ENCODE measurements at regions not wholly inside any gene's neighbourhood (a gene's known extent, or its start where the extent isn't known, plus 50 kb on each side); places are given as distances from the start of the nearest gene placed in this dataset.

DNA sequence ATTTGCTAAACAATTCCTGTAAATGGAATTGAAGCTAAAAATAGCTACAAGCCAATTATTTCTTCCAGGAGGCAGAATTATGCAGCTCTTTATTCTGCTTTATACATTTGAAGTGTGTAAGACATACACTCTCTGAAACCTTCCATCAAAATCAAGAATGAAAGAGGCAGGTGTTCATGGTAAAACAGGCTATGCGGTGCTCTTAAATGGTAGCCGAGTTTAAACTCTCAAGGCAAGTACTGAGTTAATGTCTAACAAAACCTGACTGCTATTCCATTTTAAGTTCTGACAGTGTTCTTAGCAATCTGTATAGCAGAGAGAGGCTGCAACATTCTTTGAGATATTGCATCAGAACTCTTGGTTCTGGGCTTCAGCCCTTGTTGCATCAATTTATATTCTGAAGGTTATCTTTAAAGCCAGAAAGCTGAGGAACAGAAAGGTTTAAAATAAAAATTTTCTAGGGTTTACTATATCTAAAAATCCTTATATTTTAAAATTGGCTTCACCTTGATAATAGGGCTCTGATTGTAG lies 248.3 kb upstream of the CCNG1 start:
- Mint-ChIP-seq H3K36me3 (no peaks in the 10 kb centered on the region), H3K27me3 (no peaks in the 10 kb centered on the region)

DNA sequence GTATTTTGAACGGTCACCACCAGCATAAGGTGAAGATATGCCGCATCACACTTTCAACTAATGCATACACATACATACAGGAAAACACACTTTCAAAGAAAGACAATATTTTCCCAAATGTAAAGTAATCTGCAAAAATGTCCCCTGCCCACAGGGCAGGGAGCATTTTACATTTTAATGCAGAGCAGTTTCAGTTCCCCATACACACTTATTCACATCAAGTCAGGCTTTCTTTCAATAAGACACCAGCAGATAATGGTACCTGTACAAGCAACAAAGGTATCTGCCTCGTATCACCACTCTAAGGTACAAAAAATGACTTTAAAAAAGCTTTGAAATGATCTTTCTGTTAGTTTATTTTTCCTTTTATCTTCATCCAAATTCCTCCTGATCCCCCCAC lies 247.1 kb upstream of the CCNG1 start:
- H3K4me1 Mint-ChIP-seq, result no peaks in the 10 kb centered on the region
- ChIA-PET POLR2A (no interaction called here), CTCF (no interaction called here)
- H3K27ac Mint-ChIP-seq, result no peak overlapping the region
- Histone ChIP-seq H3K9me3 (ENCODE audit: low read length) (no peaks in the 10 kb centered on the region), H3K27me3 (ENCODE audit: insufficient read depth, low read length, poor library complexity, severe bottlenecking) (no peaks in the 10 kb centered on the region), H3K27ac (ENCODE audit: low read depth, low read length) (no peak overlapping the region), H3K4me1 (ENCODE audit: insufficient read depth, low read length) (no peaks in the 10 kb centered on the region), H3K4me3 (ENCODE audit: low read length) (no peak overlapping the region), H3K36me3 (ENCODE audit: insufficient read depth, low read length) (no peaks in the 10 kb centered on the region)
- DNase-seq, result no peak
- no peaks in the 10 kb centered on the region for H3K27me3 Mint-ChIP-seq
- H3K36me3 Mint-ChIP-seq, result no peaks in the 10 kb centered on the region
- H3K9me3 Mint-ChIP-seq, result peaks cover 2 to 8% (median 3%) of the 10 kb centered on the region in 5 donors
- no peak overlapping the region for H3K4me3 Mint-ChIP-seq

More for the DNA sequence above, 248.3 kb upstream of the CCNG1 start:
- Mint-ChIP-seq H3K27ac (no peak overlapping the region), H3K4me3 (no peak overlapping the region), H3K4me1 (no peaks in the 10 kb centered on the region), H3K9me3 (peaks cover 0 to 6% (median 3%) of the 10 kb centered on the region in 5 donors)
- Histone ChIP-seq H3K9me3 (ENCODE audit: low read length) (no peaks in the 10 kb centered on the region), H3K4me1 (ENCODE audit: insufficient read depth, low read length) (no peaks in the 10 kb centered on the region), H3K4me3 (ENCODE audit: low read length) (no peak overlapping the region), H3K27ac (ENCODE audit: low read depth, low read length) (no peak overlapping the region), H3K36me3 (ENCODE audit: insufficient read depth, low read length) (no peaks in the 10 kb centered on the region), H3K27me3 (ENCODE audit: insufficient read depth, low read length, poor library complexity, severe bottlenecking) (no peaks in the 10 kb centered on the region)
- POLR2A ChIA-PET, result no interaction called here
- DNase-seq, result no peak
- CTCF ChIA-PET, result no interaction called here

DNA sequence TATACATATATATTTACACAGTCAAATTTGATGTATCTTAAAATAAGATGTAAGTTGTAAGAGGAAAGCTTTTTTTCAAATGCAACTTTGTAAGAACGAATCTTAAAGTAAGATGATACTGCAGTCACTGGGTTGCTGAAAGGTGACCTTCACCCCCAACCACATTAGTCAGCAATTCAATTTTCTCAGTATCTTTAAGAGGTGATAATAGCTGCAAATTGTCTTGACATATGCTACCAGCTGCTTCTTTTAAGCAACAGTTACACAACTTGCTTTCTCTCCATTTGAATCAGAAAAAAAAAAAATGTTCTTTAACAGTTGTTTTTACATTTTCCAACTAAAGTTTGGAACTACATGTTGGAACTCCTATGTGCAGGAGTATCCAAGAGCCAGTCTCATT lies 246.6 kb upstream of the CCNG1 start:
- ChIA-PET CTCF (no interaction called here), POLR2A (no interaction called here)
- H3K4me1 Mint-ChIP-seq, result no peaks in the 10 kb centered on the region
- no peak overlapping the region for H3K27ac ChIP-seq (ENCODE audit: low read depth, low read length)
- no peaks in the 10 kb centered on the region for H3K27me3 ChIP-seq (ENCODE audit: insufficient read depth, low read length, poor library complexity, severe bottlenecking)
- DNase-seq, result no peak
- H3K9me3 Mint-ChIP-seq, result peaks cover 0 to 6% (median 3%) of the 10 kb centered on the region in 5 donors
- H3K36me3 ChIP-seq (ENCODE audit: insufficient read depth, low read length), result no peaks in the 10 kb centered on the region
- H3K36me3 Mint-ChIP-seq, result no peaks in the 10 kb centered on the region
- no peak overlapping the region for H3K4me3 ChIP-seq (ENCODE audit: low read length)
- no peaks in the 10 kb centered on the region for H3K27me3 Mint-ChIP-seq
- H3K4me3 Mint-ChIP-seq, result no peak overlapping the region
- H3K27ac Mint-ChIP-seq, result no peak overlapping the region
- no peaks in the 10 kb centered on the region for H3K9me3 ChIP-seq (ENCODE audit: low read length)
- H3K4me1 ChIP-seq (ENCODE audit: insufficient read depth, low read length), result no peaks in the 10 kb centered on the region

DNA sequence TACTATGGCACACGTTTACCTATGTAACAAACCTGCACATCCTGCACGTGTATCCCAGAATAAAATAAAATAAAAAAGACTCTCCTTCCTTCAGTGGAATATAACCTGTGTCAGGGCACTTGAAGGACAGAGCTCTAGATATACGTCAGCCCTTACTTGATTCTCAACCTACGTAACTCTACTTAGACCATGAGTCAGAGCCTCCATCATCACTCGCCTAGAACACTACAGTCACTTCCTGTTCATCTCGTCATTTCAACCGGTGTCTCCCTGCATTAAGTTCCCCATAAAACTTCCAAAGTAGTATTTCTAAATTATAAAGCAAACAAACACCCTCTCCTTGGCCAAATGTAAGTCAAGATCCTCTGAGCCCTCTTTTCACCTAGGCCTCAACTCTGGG lies 243.5 kb upstream of the CCNG1 start:
- Mint-ChIP-seq H3K4me3 (no peak overlapping the region), H3K27me3 (no peaks in the 10 kb centered on the region), H3K9me3 (peaks cover 0 to 8% (median 3%) of the 10 kb centered on the region in 5 donors), H3K27ac (no peak overlapping the region), H3K36me3 (no peaks in the 10 kb centered on the region), H3K4me1 (no peaks in the 10 kb centered on the region)
- POLR2A ChIA-PET, result no interaction called here
- Histone ChIP-seq H3K36me3 (ENCODE audit: insufficient read depth, low read length) (no peaks in the 10 kb centered on the region), H3K27ac (ENCODE audit: low read depth, low read length) (no peak overlapping the region), H3K4me1 (ENCODE audit: insufficient read depth, low read length) (no peaks in the 10 kb centered on the region), H3K27me3 (ENCODE audit: insufficient read depth, low read length, poor library complexity, severe bottlenecking) (no peaks in the 10 kb centered on the region), H3K4me3 (ENCODE audit: low read length) (no peak overlapping the region), H3K9me3 (ENCODE audit: low read length) (no peaks in the 10 kb centered on the region)
- DNase-seq, result no peak
- CTCF ChIA-PET, result no interaction called here

DNA sequence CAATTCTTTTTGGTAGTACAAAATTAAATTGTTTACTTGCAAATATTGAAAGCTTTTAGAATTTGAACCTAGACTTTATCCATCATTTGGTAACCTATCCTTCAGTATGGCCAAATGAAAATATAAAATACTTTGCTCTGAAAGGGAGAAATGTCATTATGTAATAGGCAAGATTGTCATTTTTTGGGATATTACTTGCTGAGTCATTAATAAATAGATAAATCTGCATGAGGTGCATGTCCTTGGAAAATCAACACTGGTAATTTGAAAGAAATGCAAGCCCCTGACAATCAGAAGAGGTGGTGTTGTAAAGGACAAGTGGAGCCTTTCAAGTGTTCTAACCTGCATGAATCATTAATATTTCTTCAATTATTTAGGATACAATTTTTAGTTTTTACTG lies 231.8 kb upstream of the CCNG1 start:
- no peaks in the 10 kb centered on the region for H3K4me1 Mint-ChIP-seq
- no peak overlapping the region for H3K4me3 Mint-ChIP-seq
- H3K27ac Mint-ChIP-seq, result no peak overlapping the region
- H3K4me3 ChIP-seq (ENCODE audit: low read length), result no peak overlapping the region
- no peak overlapping the region for H3K27ac ChIP-seq (ENCODE audit: low read depth, low read length)
- no peak for DNase-seq
- POLR2A ChIA-PET, result no interaction called here
- H3K27me3 ChIP-seq (ENCODE audit: insufficient read depth, low read length, poor library complexity, severe bottlenecking), result no peaks in the 10 kb centered on the region
- H3K36me3 ChIP-seq (ENCODE audit: insufficient read depth, low read length), result no peaks in the 10 kb centered on the region
- no peaks in the 10 kb centered on the region for H3K4me1 ChIP-seq (ENCODE audit: insufficient read depth, low read length)
- no peaks in the 10 kb centered on the region for H3K27me3 Mint-ChIP-seq
- no peaks in the 10 kb centered on the region for H3K36me3 Mint-ChIP-seq
- peaks cover 0 to 12% (median 5%) of the 10 kb centered on the region in 5 donors for H3K9me3 Mint-ChIP-seq
- H3K9me3 ChIP-seq (ENCODE audit: low read length), result no peaks in the 10 kb centered on the region
- CTCF ChIA-PET, result no interaction called here

DNA sequence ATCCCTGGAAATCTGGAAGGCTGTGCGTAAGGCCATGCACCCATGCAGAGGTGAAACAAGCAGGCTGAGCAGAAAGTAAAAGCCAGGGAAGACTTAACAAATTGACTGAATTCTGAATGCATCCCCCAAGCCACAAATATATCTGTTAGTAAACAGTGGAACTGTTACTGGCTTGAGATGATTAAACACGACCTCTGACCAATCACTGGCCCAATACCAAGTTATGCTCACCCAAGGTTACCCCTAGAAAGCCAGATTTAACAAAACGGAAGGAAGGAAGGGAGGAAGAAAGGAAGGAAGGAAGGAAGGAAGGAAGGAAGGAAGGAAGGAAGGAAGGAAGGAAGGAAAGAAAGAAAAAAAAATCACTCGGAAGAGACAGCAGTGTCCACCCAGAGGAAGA lies 215.8 kb upstream of the CCNG1 start:
- no peak overlapping the region for H3K27ac ChIP-seq (ENCODE audit: low read depth, low read length)
- no peak for DNase-seq
- no peak overlapping the region for H3K4me3 Mint-ChIP-seq
- H3K27me3 Mint-ChIP-seq, result peaks cover 0 to 1% of the 10 kb centered on the region in 2 donors
- no peaks in the 10 kb centered on the region for H3K4me1 Mint-ChIP-seq
- H3K4me3 ChIP-seq (ENCODE audit: low read length), result no peak overlapping the region
- no peaks in the 10 kb centered on the region for H3K4me1 ChIP-seq (ENCODE audit: insufficient read depth, low read length)
- H3K9me3 Mint-ChIP-seq, result peaks cover 0 to 3% (median 0%) of the 10 kb centered on the region in 5 donors
- no peaks in the 10 kb centered on the region for H3K36me3 ChIP-seq (ENCODE audit: insufficient read depth, low read length)
- no peak overlapping the region for H3K27ac Mint-ChIP-seq
- no peaks in the 10 kb centered on the region for H3K27me3 ChIP-seq (ENCODE audit: insufficient read depth, low read length, poor library complexity, severe bottlenecking)
- H3K36me3 Mint-ChIP-seq, result no peaks in the 10 kb centered on the region
- POLR2A ChIA-PET, result no interaction called here
- H3K9me3 ChIP-seq (ENCODE audit: low read length), result no peaks in the 10 kb centered on the region
- CTCF ChIA-PET, result no interaction called here

DNA sequence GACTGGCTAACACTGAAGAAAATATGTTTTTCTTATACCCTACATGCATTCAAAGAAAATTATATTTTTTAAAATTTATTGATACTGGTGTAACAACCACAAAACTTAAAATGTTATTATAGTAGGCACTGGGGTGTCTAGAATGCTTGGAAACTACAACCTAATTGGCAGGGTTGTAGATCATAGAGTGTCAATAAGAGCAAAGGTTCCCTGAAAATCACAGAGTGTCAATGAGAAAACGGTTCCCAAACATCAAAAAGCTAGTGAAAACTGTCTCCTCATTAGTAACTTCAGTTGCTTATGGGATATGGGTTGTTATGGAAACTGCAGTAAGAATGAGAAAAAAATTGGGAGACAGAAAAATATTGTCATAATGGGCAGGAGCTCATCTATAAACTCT lies 214.4 kb upstream of the CCNG1 start:
- peaks cover 0 to 3% (median 0%) of the 10 kb centered on the region in 5 donors for H3K9me3 Mint-ChIP-seq
- no peaks in the 10 kb centered on the region for H3K9me3 ChIP-seq (ENCODE audit: low read length)
- no peak overlapping the region for H3K4me3 ChIP-seq (ENCODE audit: low read length)
- H3K27ac ChIP-seq (ENCODE audit: low read depth, low read length), result no peak overlapping the region
- ChIA-PET CTCF (no interaction called here), POLR2A (no interaction called here)
- H3K4me1 ChIP-seq (ENCODE audit: insufficient read depth, low read length), result no peaks in the 10 kb centered on the region
- H3K27ac Mint-ChIP-seq, result no peak overlapping the region
- no peak overlapping the region for H3K4me3 Mint-ChIP-seq
- no peaks in the 10 kb centered on the region for H3K36me3 Mint-ChIP-seq
- H3K27me3 Mint-ChIP-seq, result peaks cover 0 to 1% of the 10 kb centered on the region in 2 donors
- no peaks in the 10 kb centered on the region for H3K36me3 ChIP-seq (ENCODE audit: insufficient read depth, low read length)
- H3K4me1 Mint-ChIP-seq, result no peaks in the 10 kb centered on the region
- no peak for DNase-seq
- H3K27me3 ChIP-seq (ENCODE audit: insufficient read depth, low read length, poor library complexity, severe bottlenecking), result no peaks in the 10 kb centered on the region

DNA sequence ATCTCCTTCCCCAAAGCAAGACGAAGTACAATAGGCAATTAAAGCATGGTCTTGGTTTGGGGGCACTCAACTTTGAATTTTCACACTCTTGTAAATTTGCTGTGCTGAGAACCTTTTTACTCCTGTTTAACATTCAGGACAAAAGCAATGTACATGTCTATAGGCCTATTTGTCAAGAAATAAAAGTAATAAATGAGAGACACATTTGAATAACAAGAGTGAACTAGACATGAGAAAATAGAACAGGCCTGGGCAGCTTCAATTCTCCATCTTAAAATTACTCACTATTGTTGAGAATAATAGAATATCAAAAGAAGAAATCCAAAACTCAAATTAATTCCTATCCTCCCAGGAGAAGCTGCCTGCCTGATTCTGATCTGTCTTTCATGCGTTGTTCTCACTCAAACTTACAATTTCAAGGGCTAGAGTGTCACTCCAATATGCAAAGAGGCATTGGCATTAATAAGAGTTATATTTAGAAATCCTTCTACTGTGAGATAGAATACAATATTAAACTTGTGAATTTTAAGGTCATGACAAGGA lies 192.9 kb upstream of the CCNG1 start:
- CTCF ChIA-PET, result no interaction called here
- no peaks in the 10 kb centered on the region for H3K36me3 Mint-ChIP-seq

DNA sequence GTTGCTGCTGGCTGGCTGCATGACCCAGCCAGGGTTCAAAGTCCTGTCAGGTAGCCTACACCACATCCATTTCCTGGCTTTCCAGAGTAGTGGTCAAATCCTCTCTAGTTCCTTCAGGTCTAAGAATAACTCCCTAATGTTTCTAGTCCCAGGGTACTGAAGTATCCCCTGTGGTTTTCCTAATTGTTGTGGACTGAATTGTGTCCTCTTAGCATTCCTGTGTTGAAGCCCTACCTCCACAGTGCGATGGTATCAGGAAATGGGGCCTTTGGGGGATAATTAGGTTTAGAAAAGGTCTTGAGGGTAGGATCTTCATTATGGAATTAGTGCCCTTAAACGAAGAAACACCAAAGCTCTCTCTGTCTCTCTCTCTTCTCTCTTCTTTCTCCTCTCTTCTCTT lies 191.8 kb upstream of the CCNG1 start:
- Mint-ChIP-seq H3K27ac (no peak overlapping the region), H3K36me3 (no peaks in the 10 kb centered on the region), H3K4me3 (no peak overlapping the region), H3K27me3 (no peaks in the 10 kb centered on the region), H3K9me3 (peaks cover 0 to 4% (median 2%) of the 10 kb centered on the region in 5 donors), H3K4me1 (no peaks in the 10 kb centered on the region)
- Histone ChIP-seq H3K4me3 (ENCODE audit: low read length) (no peak overlapping the region), H3K27ac (ENCODE audit: low read depth, low read length) (no peak overlapping the region), H3K9me3 (ENCODE audit: low read length) (no peaks in the 10 kb centered on the region), H3K4me1 (ENCODE audit: insufficient read depth, low read length) (no peaks in the 10 kb centered on the region), H3K36me3 (ENCODE audit: insufficient read depth, low read length) (no peaks in the 10 kb centered on the region), H3K27me3 (ENCODE audit: insufficient read depth, low read length, poor library complexity, severe bottlenecking) (no peaks in the 10 kb centered on the region)
- DNase-seq, result no peak
- ChIA-PET POLR2A (no interaction called here), CTCF (no interaction called here)

More for the DNA sequence above, 192.9 kb upstream of the CCNG1 start:
- Mint-ChIP-seq H3K9me3 (peaks cover 0 to 4% (median 2%) of the 10 kb centered on the region in 5 donors), H3K4me3 (no peak overlapping the region), H3K27me3 (no peaks in the 10 kb centered on the region), H3K27ac (no peak overlapping the region), H3K4me1 (no peaks in the 10 kb centered on the region)
- H3K4me1 ChIP-seq (ENCODE audit: insufficient read depth, low read length), result no peaks in the 10 kb centered on the region
- DNase-seq, result no peak
- H3K9me3 ChIP-seq (ENCODE audit: low read length), result no peaks in the 10 kb centered on the region
- no peaks in the 10 kb centered on the region for H3K36me3 ChIP-seq (ENCODE audit: insufficient read depth, low read length)
- H3K27ac ChIP-seq (ENCODE audit: low read depth, low read length), result no peak overlapping the region
- no peaks in the 10 kb centered on the region for H3K27me3 ChIP-seq (ENCODE audit: insufficient read depth, low read length, poor library complexity, severe bottlenecking)
- H3K4me3 ChIP-seq (ENCODE audit: low read length), result no peak overlapping the region
- POLR2A ChIA-PET, result no interaction called here

All from CD8-positive, alpha-beta memory T cell (primary cell).